Activated CD4-positive, alpha-beta T cell treated with anti-CD3 and anti-CD28 coated beads for 36 hours (primary cell): ENCODE measurements at regions not wholly inside any gene's neighbourhood (a gene's known extent, or its start where the extent isn't known, plus 50 kb on each side); places are given as distances from the start of the nearest gene placed in this dataset.

Source experiments
- ATAC-seq: fragments of 200-7000 bp; cut with Tn5 transposase; one replicate; pipeline ENCODE4 v1.10.0; 2021; ENCODE audit warnings: mild to moderate bottlenecking, moderate library complexity
- CTCF ChIA-PET: fragments of 350-600 bp; sonication (Branson Sonifier 250); formaldehyde crosslinking; loops from one replicate; lab custom pipeline; 2021; ENCODE audit warnings: antibody characterized with exemption; lab: Charles Lee
- POLR2A ChIA-PET: fragments of 350-600 bp; sonication (Branson Sonifier 250); formaldehyde crosslinking; loops from one replicate; lab custom pipeline; 2021; ENCODE audit warnings: antibody characterized with exemption, inconsistent platforms; lab: Charles Lee
- DNase-seq: peaks from one replicate; pipeline ENCODE4 v3.0.0-alpha.2; 2020
- H3K27ac Mint-ChIP-seq: one replicate; pipeline ENCODE4 v1.8.0; 2021; ENCODE audit warnings: mixed read lengths
- H3K27me3 Mint-ChIP-seq: one replicate; pipeline ENCODE4 v1.8.0; 2021; ENCODE audit warnings: mixed read lengths
- H3K36me3 Mint-ChIP-seq: one replicate; pipeline ENCODE4 v1.8.0; 2021; ENCODE audit warnings: low read depth, mixed read lengths
- H3K4me1 Mint-ChIP-seq: one replicate; pipeline ENCODE4 v1.8.0; 2021; ENCODE audit warnings: mixed read lengths
- H3K4me3 Mint-ChIP-seq: one replicate; pipeline ENCODE4 v1.8.0; 2021; ENCODE audit warnings: mild to moderate bottlenecking, moderate library complexity, mixed read lengths
- H3K9me3 Mint-ChIP-seq: one replicate; pipeline ENCODE4 v1.8.0; 2021; ENCODE audit warnings: low read depth, mixed read lengths
- intact Hi-C, 2 experiments: fragments of 100-400 bp; cut with DNase I in 1 of 2; cut with micrococcal nuclease in 1 of 2; formaldehyde crosslinking; loops; one replicate each; pipeline versions ENCODE4 v1.14.2 to v1.15.1; 2022 to 2024; cut with DNase I, micrococcal nuclease

- POLR2A ChIA-PET = no interaction called here
- H3K36me3 Mint-ChIP-seq = no peaks in the 10 kb centered on the region
- CTCF ChIA-PET = no interaction called here
- ATAC-seq (no peak), DNase-seq (no peak)
- no peaks in the 10 kb centered on the region for H3K9me3 Mint-ChIP-seq
- H3K27ac Mint-ChIP-seq = no peak overlapping the region
- peaks cover 4% of the 10 kb centered on the region for H3K27me3 Mint-ChIP-seq
- no peak overlapping the region for H3K4me3 Mint-ChIP-seq
- H3K4me1 Mint-ChIP-seq = no peaks in the 10 kb centered on the region
- intact Hi-C loops = no loop called here
These were observed 487.4 kb downstream of the EIPR1 start for GRCh38 chr2:2890246-2890645.

- Mint-ChIP-seq H3K27ac (no peak overlapping the region), H3K36me3 (no peaks in the 10 kb centered on the region), H3K4me1 (no peaks in the 10 kb centered on the region), H3K4me3 (no peak overlapping the region), H3K27me3 (peaks cover 6% of the 10 kb centered on the region), H3K9me3 (no peaks in the 10 kb centered on the region)
- intact Hi-C loops = no loop called here
- ChIA-PET POLR2A (no interaction called here), CTCF (no interaction called here)
- no peak for ATAC-seq
- no peak for DNase-seq
These were observed 488.0 kb downstream of the EIPR1 start for GRCh38 chr2:2889646-2890045.

GRCh38 chr2:2889141-2889540 is 488.5 kb downstream of the EIPR1 start:
- H3K9me3 Mint-ChIP-seq = no peaks in the 10 kb centered on the region
- H3K27ac Mint-ChIP-seq = no peak overlapping the region
- H3K4me1 Mint-ChIP-seq = no peaks in the 10 kb centered on the region
- no peaks in the 10 kb centered on the region for H3K36me3 Mint-ChIP-seq
- ChIA-PET CTCF (no interaction called here), POLR2A (no interaction called here)
- DNase-seq (no peak), ATAC-seq (no peak)
- peaks cover 7% of the 10 kb centered on the region for H3K27me3 Mint-ChIP-seq
- H3K4me3 Mint-ChIP-seq = no peak overlapping the region
- intact Hi-C loops = no loop called here

GRCh38 chr2:2887772-2888387 is 489.7 kb downstream of the EIPR1 start:
- Mint-ChIP-seq H3K4me3 (no peak overlapping the region), H3K4me1 (no peaks in the 10 kb centered on the region), H3K9me3 (peaks cover 4% of the 10 kb centered on the region), H3K27me3 (peaks cover 7% of the 10 kb centered on the region), H3K36me3 (no peaks in the 10 kb centered on the region), H3K27ac (no peak overlapping the region)
- ChIA-PET POLR2A (no interaction called here), CTCF (no interaction called here)
- ATAC-seq = no peak
- no peak for DNase-seq
- intact Hi-C loops = no loop called here

- DNase-seq (no peak), ATAC-seq (no peak)
- Mint-ChIP-seq H3K27ac (no peak overlapping the region), H3K9me3 (peaks cover 7% of the 10 kb centered on the region), H3K36me3 (no peaks in the 10 kb centered on the region), H3K4me3 (no peak overlapping the region), H3K4me1 (no peaks in the 10 kb centered on the region), H3K27me3 (peaks cover 7% of the 10 kb centered on the region)
- ChIA-PET POLR2A (no interaction called here), CTCF (no interaction called here)
- intact Hi-C loops = no loop called here
These were observed 490.7 kb downstream of the EIPR1 start for GRCh38 chr2:2886922-2887321.

- Mint-ChIP-seq H3K4me1 (no peaks in the 10 kb centered on the region), H3K27me3 (peaks cover 8% of the 10 kb centered on the region), H3K9me3 (peaks cover 7% of the 10 kb centered on the region), H3K36me3 (no peaks in the 10 kb centered on the region), H3K27ac (no peak overlapping the region), H3K4me3 (no peak overlapping the region)
- no peak for ATAC-seq
- DNase-seq = no peak
- intact Hi-C loops = no loop called here
- CTCF ChIA-PET = no interaction called here
- POLR2A ChIA-PET = no interaction called here
These were observed 496.1 kb downstream of the EIPR1 start for GRCh38 chr2:2881499-2881898.

- CTCF ChIA-PET = no interaction called here
These were observed 496.7 kb downstream of the EIPR1 start for GRCh38 chr2:2880938-2881337.

GRCh38 chr2:2879781-2880180 is 497.8 kb downstream of the EIPR1 start:
- DNase-seq = no peak
- ATAC-seq = no peak
- ChIA-PET CTCF (interaction anchor here (0.8 kb wide), 1 partner anchor 12 kb away, joined by 3 read pairs; no protein-coding TSS in a partner anchor), POLR2A (no interaction called here)
- Mint-ChIP-seq H3K9me3 (peaks cover 7% of the 10 kb centered on the region), H3K27ac (no peak overlapping the region), H3K27me3 (peaks cover 4% of the 10 kb centered on the region), H3K36me3 (no peaks in the 10 kb centered on the region), H3K4me1 (no peaks in the 10 kb centered on the region), H3K4me3 (no peak overlapping the region)
- intact Hi-C loops = no loop called here

More at GRCh38 chr2:2880938-2881337, 496.7 kb downstream of the EIPR1 start:
- no peaks in the 10 kb centered on the region for H3K36me3 Mint-ChIP-seq
- POLR2A ChIA-PET = no interaction called here
- DNase-seq = no peak
- H3K4me1 Mint-ChIP-seq = no peaks in the 10 kb centered on the region
- peaks cover 7% of the 10 kb centered on the region for H3K9me3 Mint-ChIP-seq
- no peak overlapping the region for H3K4me3 Mint-ChIP-seq
- intact Hi-C loops = no loop called here
- H3K27ac Mint-ChIP-seq = no peak overlapping the region
- no peak for ATAC-seq
- H3K27me3 Mint-ChIP-seq = peaks cover 7% of the 10 kb centered on the region

GRCh38 chr2:2879071-2879470 is 498.5 kb downstream of the EIPR1 start:
- intact Hi-C loops = no loop called here
- Mint-ChIP-seq H3K4me1 (no peaks in the 10 kb centered on the region), H3K9me3 (peaks cover 7% of the 10 kb centered on the region), H3K36me3 (no peaks in the 10 kb centered on the region), H3K27me3 (peaks cover 2% of the 10 kb centered on the region), H3K27ac (no peak overlapping the region), H3K4me3 (no peak overlapping the region)
- DNase-seq (no peak), ATAC-seq (no peak)
- POLR2A ChIA-PET = no interaction called here
- CTCF ChIA-PET = no interaction called here

- CTCF ChIA-PET = no interaction called here
- no peak for DNase-seq
- Mint-ChIP-seq H3K4me1 (peaks cover 2% of the 10 kb centered on the region), H3K27ac (no peak overlapping the region), H3K27me3 (peaks cover 2% of the 10 kb centered on the region), H3K4me3 (no peak overlapping the region), H3K36me3 (no peaks in the 10 kb centered on the region), H3K9me3 (no peaks in the 10 kb centered on the region)
- intact Hi-C loops = no loop called here
- no peak for ATAC-seq
- POLR2A ChIA-PET = no interaction called here
These were observed 500.2 kb downstream of the EIPR1 start for GRCh38 chr2:2877427-2877826.

- Mint-ChIP-seq H3K27me3 (peaks cover 2% of the 10 kb centered on the region), H3K36me3 (no peaks in the 10 kb centered on the region), H3K27ac (no peak overlapping the region), H3K4me3 (no peak overlapping the region), H3K4me1 (peaks cover 2% of the 10 kb centered on the region), H3K9me3 (no peaks in the 10 kb centered on the region)
- CTCF ChIA-PET = interaction anchor here (0.6 kb wide), 1 partner anchor 17 kb away, joined by 3 read pairs; no protein-coding TSS in a partner anchor
- intact Hi-C loops = no loop called here
- POLR2A ChIA-PET = no interaction called here
- DNase-seq (no peak), ATAC-seq (no peak)
These were observed 501.0 kb downstream of the EIPR1 start for GRCh38 chr2:2876331-2877221.

GRCh38 chr2:2875831-2876230 is 501.8 kb downstream of the EIPR1 start:
- Mint-ChIP-seq H3K9me3 (no peaks in the 10 kb centered on the region), H3K27ac (no peak overlapping the region), H3K27me3 (no peaks in the 10 kb centered on the region), H3K36me3 (no peaks in the 10 kb centered on the region), H3K4me3 (no peak overlapping the region), H3K4me1 (peaks cover 2% of the 10 kb centered on the region)
- ChIA-PET POLR2A (no interaction called here), CTCF (interaction anchor here (0.6 kb wide), 1 partner anchor 18 kb away, joined by 3 read pairs; no protein-coding TSS in a partner anchor)
- DNase-seq (no peak), ATAC-seq (no peak)
- intact Hi-C loops = no loop called here
